ENCODE measurements at regions not wholly inside any gene's neighbourhood (a gene's known extent, or its start where the extent isn't known, plus 50 kb on each side); places are given as distances from the start of the nearest gene placed in this dataset.

- TF ChIP-seq Cebpa-rat (IDR thresholded peaks at IDR 0.05) = no peak
- Histone ChIP-seq H3K9ac (no peak overlapping the region), H3K27ac (no peak overlapping the region), H3K36me3 (no peaks in the 10 kb centered on the region), H3K4me1 (no peaks in the 10 kb centered on the region), H4K20me1 (no peaks in the 10 kb centered on the region), H3K4me3 (no peak overlapping the region), H3K27me3 (no peaks in the 10 kb centered on the region), H3K9me3 (no peaks in the 10 kb centered on the region), H3K4me2 (no peak overlapping the region)
Observed at GRCh38 chr20:11785885-11786507, 131.7 kb upstream of the BTBD3 start.

GRCh38 chr20:11790046-11790445 is 127.6 kb upstream of the BTBD3 start:
- Histone ChIP-seq H3K4me2 (no peak overlapping the region), H3K27ac (no peak overlapping the region), H3K9ac (no peak overlapping the region), H3K4me3 (no peak overlapping the region), H4K20me1 (no peaks in the 10 kb centered on the region), H3K27me3 (no peaks in the 10 kb centered on the region), H3K4me1 (no peaks in the 10 kb centered on the region), H3K36me3 (no peaks in the 10 kb centered on the region), H3K9me3 (no peaks in the 10 kb centered on the region)
- no peak for TF ChIP-seq Cebpa-rat (IDR thresholded peaks at IDR 0.05)

- Histone ChIP-seq H3K9me3 (no peaks in the 10 kb centered on the region), H3K4me1 (no peaks in the 10 kb centered on the region), H3K9ac (no peak overlapping the region), H3K27me3 (no peaks in the 10 kb centered on the region), H3K4me2 (no peak overlapping the region), H3K36me3 (no peaks in the 10 kb centered on the region), H3K27ac (no peak overlapping the region), H4K20me1 (no peaks in the 10 kb centered on the region), H3K4me3 (no peak overlapping the region)
- TF ChIP-seq Cebpa-rat (IDR thresholded peaks at IDR 0.05) = no peak
Observed at GRCh38 chr20:11791316-11791715, 126.4 kb upstream of the BTBD3 start.

GRCh38 chr20:11791835-11792567 is 125.7 kb upstream of the BTBD3 start:
- H3K9ac ChIP-seq = no peak overlapping the region
- H3K27me3 ChIP-seq = no peaks in the 10 kb centered on the region
- H3K9me3 ChIP-seq = no peaks in the 10 kb centered on the region
- no peaks in the 10 kb centered on the region for H4K20me1 ChIP-seq
- H3K4me1 ChIP-seq = no peaks in the 10 kb centered on the region
- no peak overlapping the region for H3K4me2 ChIP-seq
- no peaks in the 10 kb centered on the region for H3K36me3 ChIP-seq
- no peak overlapping the region for H3K27ac ChIP-seq
- no peak for TF ChIP-seq Cebpa-rat (IDR thresholded peaks at IDR 0.05)
- H3K4me3 ChIP-seq = no peak overlapping the region

- no peak for TF ChIP-seq Cebpa-rat (IDR thresholded peaks at IDR 0.05)
- H3K9ac ChIP-seq = no peak overlapping the region
- H3K9me3 ChIP-seq = no peaks in the 10 kb centered on the region
- H3K4me1 ChIP-seq = no peaks in the 10 kb centered on the region
- no peaks in the 10 kb centered on the region for H3K36me3 ChIP-seq
- no peaks in the 10 kb centered on the region for H3K27me3 ChIP-seq
- no peak overlapping the region for H3K4me2 ChIP-seq
- no peak overlapping the region for H3K4me3 ChIP-seq
- no peaks in the 10 kb centered on the region for H4K20me1 ChIP-seq
- no peak overlapping the region for H3K27ac ChIP-seq
Observed at GRCh38 chr20:11792568-11792953, 125.1 kb upstream of the BTBD3 start.

- no peak overlapping the region for H3K4me2 ChIP-seq
- no peaks in the 10 kb centered on the region for H3K9me3 ChIP-seq
- H3K27ac ChIP-seq = no peak overlapping the region
- no peaks in the 10 kb centered on the region for H3K27me3 ChIP-seq
- TF ChIP-seq Cebpa-rat (IDR thresholded peaks at IDR 0.05) = no peak
- no peak overlapping the region for H3K4me3 ChIP-seq
- no peaks in the 10 kb centered on the region for H4K20me1 ChIP-seq
- no peaks in the 10 kb centered on the region for H3K36me3 ChIP-seq
- no peaks in the 10 kb centered on the region for H3K4me1 ChIP-seq
- no peak overlapping the region for H3K9ac ChIP-seq
Observed at GRCh38 chr20:11794525-11794924, 123.2 kb upstream of the BTBD3 start.

GRCh38 chr20:11795071-11795615 is 122.5 kb upstream of the BTBD3 start:
- no peaks in the 10 kb centered on the region for H4K20me1 ChIP-seq
- no peak overlapping the region for H3K4me2 ChIP-seq
- no peaks in the 10 kb centered on the region for H3K4me1 ChIP-seq
- H3K27ac ChIP-seq = no peak overlapping the region
- H3K4me3 ChIP-seq = no peak overlapping the region
- no peak overlapping the region for H3K9ac ChIP-seq
- no peaks in the 10 kb centered on the region for H3K27me3 ChIP-seq
- no peaks in the 10 kb centered on the region for H3K9me3 ChIP-seq
- H3K36me3 ChIP-seq = no peaks in the 10 kb centered on the region
- TF ChIP-seq Cebpa-rat (IDR thresholded peaks at IDR 0.05) = no peak

- TF ChIP-seq Cebpa-rat (IDR thresholded peaks at IDR 0.05) = no peak
- Histone ChIP-seq H4K20me1 (no peaks in the 10 kb centered on the region), H3K27ac (no peak overlapping the region), H3K4me1 (no peaks in the 10 kb centered on the region), H3K9me3 (no peaks in the 10 kb centered on the region), H3K9ac (no peak overlapping the region), H3K27me3 (no peaks in the 10 kb centered on the region), H3K36me3 (no peaks in the 10 kb centered on the region), H3K4me3 (no peak overlapping the region), H3K4me2 (no peak overlapping the region)
Observed at GRCh38 chr20:11796026-11796425, 121.7 kb upstream of the BTBD3 start.

GRCh38 chr20:11797156-11797555 is 120.5 kb upstream of the BTBD3 start:
- Histone ChIP-seq H3K4me2 (no peak overlapping the region), H3K4me3 (no peak overlapping the region), H3K4me1 (no peaks in the 10 kb centered on the region), H3K9ac (no peak overlapping the region), H3K27me3 (no peaks in the 10 kb centered on the region), H3K27ac (no peak overlapping the region), H3K9me3 (no peaks in the 10 kb centered on the region), H3K36me3 (no peaks in the 10 kb centered on the region), H4K20me1 (no peaks in the 10 kb centered on the region)
- TF ChIP-seq Cebpa-rat (IDR thresholded peaks at IDR 0.05) = no peak

- H3K36me3 ChIP-seq = no peaks in the 10 kb centered on the region
- no peaks in the 10 kb centered on the region for H4K20me1 ChIP-seq
- no peak for TF ChIP-seq Cebpa-rat (IDR thresholded peaks at IDR 0.05)
- H3K27ac ChIP-seq = no peak overlapping the region
- H3K9me3 ChIP-seq = no peaks in the 10 kb centered on the region
- H3K4me3 ChIP-seq = no peak overlapping the region
- H3K4me2 ChIP-seq = no peak overlapping the region
- H3K27me3 ChIP-seq = no peaks in the 10 kb centered on the region
- H3K9ac ChIP-seq = no peak overlapping the region
- H3K4me1 ChIP-seq = no peaks in the 10 kb centered on the region
Observed at GRCh38 chr20:11799281-11799684, 118.4 kb upstream of the BTBD3 start.
